22Rv1 (cell line): ENCODE measurements at regions not wholly inside any gene's neighbourhood (a gene's known extent, or its start where the extent isn't known, plus 50 kb on each side); places are given as distances from the start of the nearest gene placed in this dataset.

ENCODE experiments used
- CTCF ChIP-seq: fragments of 450-650 bp; IDR thresholded peaks from 2 replicates; pipeline ENCODE4 v1.5.1; 2017; ENCODE audit warnings: mild to moderate bottlenecking
- ZFX ChIP-seq: fragments of 450-650 bp; IDR thresholded peaks from 2 replicates; pipeline ENCODE4 v1.6.1; 2017; ENCODE audit warnings: antibody characterized with exemption, borderline replicate concordance

GRCh38 chr13:84843368-84843767 is 955.9 kb downstream of the SLITRK6 start:
- no peak for TF ChIP-seq CTCF
- no peak for TF ChIP-seq ZFX
